ENCODE measurements at regions not wholly inside any gene's neighbourhood (a gene's known extent, or its start where the extent isn't known, plus 50 kb on each side); places are given as distances from the start of the nearest gene placed in this dataset.

- no peak for FAIRE-seq
- TF ChIP-seq PAX5 (IDR thresholded peaks at IDR 0.05; ENCODE audit: insufficient read depth, low read length, severe bottlenecking) = no peak
- TF ChIP-seq TAF1 (IDR thresholded peaks at IDR 0.05; ENCODE audit: low read depth, low read length) = no peak
- TF ChIP-seq POU2F2 (IDR thresholded peaks at IDR 0.05; ENCODE audit: low read depth, low read length) = no peak
- TF ChIP-seq POLR2A (IDR thresholded peaks at IDR 0.05; ENCODE audit: low read depth, low read length) = no peak
- no peak for TF ChIP-seq POLR2AphosphoS5 (IDR thresholded peaks at IDR 0.05; ENCODE audit: low read depth, low read length)
- no peak for TF ChIP-seq SPI1 (IDR thresholded peaks at IDR 0.05; ENCODE audit: low read depth, low read length)
- no peak for DNase-seq (ENCODE audit: insufficient read length, low spot score)
Observed at GRCh38 chr2:7476371-7476770, 559.2 kb downstream of the RNF144A start.

GRCh38 chr2:7479603-7480002, 562.4 kb downstream of the RNF144A start:
- no peak for TF ChIP-seq TAF1 (IDR thresholded peaks at IDR 0.05; ENCODE audit: low read depth, low read length)
- no peak for TF ChIP-seq POLR2AphosphoS5 (IDR thresholded peaks at IDR 0.05; ENCODE audit: low read depth, low read length)
- TF ChIP-seq SPI1 (IDR thresholded peaks at IDR 0.05; ENCODE audit: low read depth, low read length) = no peak
- TF ChIP-seq POLR2A (IDR thresholded peaks at IDR 0.05; ENCODE audit: low read depth, low read length) = no peak
- no peak for TF ChIP-seq POU2F2 (IDR thresholded peaks at IDR 0.05; ENCODE audit: low read depth, low read length)
- no peak for TF ChIP-seq PAX5 (IDR thresholded peaks at IDR 0.05; ENCODE audit: insufficient read depth, low read length, severe bottlenecking)
- FAIRE-seq (no peak), DNase-seq (ENCODE audit: insufficient read length, low spot score) (no peak)

- DNase-seq (ENCODE audit: insufficient read length, low spot score) (no peak), FAIRE-seq (no peak)
- no peak for TF ChIP-seq TAF1 (IDR thresholded peaks at IDR 0.05; ENCODE audit: low read depth, low read length)
- no peak for TF ChIP-seq SPI1 (IDR thresholded peaks at IDR 0.05; ENCODE audit: low read depth, low read length)
- TF ChIP-seq POU2F2 (IDR thresholded peaks at IDR 0.05; ENCODE audit: low read depth, low read length) = no peak
- no peak for TF ChIP-seq POLR2A (IDR thresholded peaks at IDR 0.05; ENCODE audit: low read depth, low read length)
- no peak for TF ChIP-seq POLR2AphosphoS5 (IDR thresholded peaks at IDR 0.05; ENCODE audit: low read depth, low read length)
- TF ChIP-seq PAX5 (IDR thresholded peaks at IDR 0.05; ENCODE audit: insufficient read depth, low read length, severe bottlenecking) = no peak
Observed at GRCh38 chr2:7480431-7480830, 563.2 kb downstream of the RNF144A start.

GRCh38 chr2:7490672-7491071, 573.5 kb downstream of the RNF144A start:
- TF ChIP-seq POU2F2 (IDR thresholded peaks at IDR 0.05; ENCODE audit: low read depth, low read length) (no peak), TAF1 (IDR thresholded peaks at IDR 0.05; ENCODE audit: low read depth, low read length) (no peak), SPI1 (IDR thresholded peaks at IDR 0.05; ENCODE audit: low read depth, low read length) (no peak), POLR2AphosphoS5 (IDR thresholded peaks at IDR 0.05; ENCODE audit: low read depth, low read length) (no peak), PAX5 (IDR thresholded peaks at IDR 0.05; ENCODE audit: insufficient read depth, low read length, severe bottlenecking) (no peak), POLR2A (IDR thresholded peaks at IDR 0.05; ENCODE audit: low read depth, low read length) (no peak)
- no peak for DNase-seq (ENCODE audit: insufficient read length, low spot score)
- no peak for FAIRE-seq

GRCh38 chr2:7492719-7493118, 575.5 kb downstream of the RNF144A start:
- FAIRE-seq (no peak), DNase-seq (ENCODE audit: insufficient read length, low spot score) (no peak)
- no peak for TF ChIP-seq POU2F2 (IDR thresholded peaks at IDR 0.05; ENCODE audit: low read depth, low read length)
- TF ChIP-seq SPI1 (IDR thresholded peaks at IDR 0.05; ENCODE audit: low read depth, low read length) = no peak
- no peak for TF ChIP-seq POLR2A (IDR thresholded peaks at IDR 0.05; ENCODE audit: low read depth, low read length)

GRCh38 chr2:7497178-7497577, 580.0 kb downstream of the RNF144A start:
- DNase-seq (ENCODE audit: insufficient read length, low spot score) (no peak), FAIRE-seq (no peak)
- TF ChIP-seq POLR2A (IDR thresholded peaks at IDR 0.05; ENCODE audit: low read depth, low read length) (no peak), PAX5 (IDR thresholded peaks at IDR 0.05; ENCODE audit: insufficient read depth, low read length, severe bottlenecking) (no peak), SPI1 (IDR thresholded peaks at IDR 0.05; ENCODE audit: low read depth, low read length) (no peak), POU2F2 (IDR thresholded peaks at IDR 0.05; ENCODE audit: low read depth, low read length) (no peak), POLR2AphosphoS5 (IDR thresholded peaks at IDR 0.05; ENCODE audit: low read depth, low read length) (no peak), TAF1 (IDR thresholded peaks at IDR 0.05; ENCODE audit: low read depth, low read length) (no peak)

- DNase-seq (ENCODE audit: insufficient read length, low spot score) = no peak
Observed at GRCh38 chr2:7499018-7499417, 581.8 kb downstream of the RNF144A start.

GRCh38 chr2:7502336-7502735, 585.1 kb downstream of the RNF144A start:
- FAIRE-seq = no peak
- no peak for DNase-seq (ENCODE audit: insufficient read length, low spot score)
- TF ChIP-seq SPI1 (IDR thresholded peaks at IDR 0.05; ENCODE audit: low read depth, low read length) (no peak), TAF1 (IDR thresholded peaks at IDR 0.05; ENCODE audit: low read depth, low read length) (no peak), POLR2A (IDR thresholded peaks at IDR 0.05; ENCODE audit: low read depth, low read length) (no peak), POLR2AphosphoS5 (IDR thresholded peaks at IDR 0.05; ENCODE audit: low read depth, low read length) (no peak), POU2F2 (IDR thresholded peaks at IDR 0.05; ENCODE audit: low read depth, low read length) (no peak), PAX5 (IDR thresholded peaks at IDR 0.05; ENCODE audit: insufficient read depth, low read length, severe bottlenecking) (no peak)

More at GRCh38 chr2:7499018-7499417, 581.8 kb downstream of the RNF144A start:
- no peak for FAIRE-seq
- TF ChIP-seq POLR2A (IDR thresholded peaks at IDR 0.05; ENCODE audit: low read depth, low read length) = no peak
- no peak for TF ChIP-seq POU2F2 (IDR thresholded peaks at IDR 0.05; ENCODE audit: low read depth, low read length)
- TF ChIP-seq POLR2AphosphoS5 (IDR thresholded peaks at IDR 0.05; ENCODE audit: low read depth, low read length) = no peak
- TF ChIP-seq PAX5 (IDR thresholded peaks at IDR 0.05; ENCODE audit: insufficient read depth, low read length, severe bottlenecking) = no peak
- TF ChIP-seq TAF1 (IDR thresholded peaks at IDR 0.05; ENCODE audit: low read depth, low read length) = no peak
- TF ChIP-seq SPI1 (IDR thresholded peaks at IDR 0.05; ENCODE audit: low read depth, low read length) = no peak

- FAIRE-seq = no peak
- TF ChIP-seq POLR2A (IDR thresholded peaks at IDR 0.05; ENCODE audit: low read depth, low read length) (no peak), POU2F2 (IDR thresholded peaks at IDR 0.05; ENCODE audit: low read depth, low read length) (no peak), PAX5 (IDR thresholded peaks at IDR 0.05; ENCODE audit: insufficient read depth, low read length, severe bottlenecking) (no peak), POLR2AphosphoS5 (IDR thresholded peaks at IDR 0.05; ENCODE audit: low read depth, low read length) (no peak), SPI1 (IDR thresholded peaks at IDR 0.05; ENCODE audit: low read depth, low read length) (no peak), TAF1 (IDR thresholded peaks at IDR 0.05; ENCODE audit: low read depth, low read length) (no peak)
- no peak for DNase-seq (ENCODE audit: insufficient read length, low spot score)
Observed at GRCh38 chr2:7508296-7508943, 591.2 kb downstream of the RNF144A start.

- FAIRE-seq = no peak
- no peak for DNase-seq (ENCODE audit: insufficient read length, low spot score)
- no peak for TF ChIP-seq PAX5 (IDR thresholded peaks at IDR 0.05; ENCODE audit: insufficient read depth, low read length, severe bottlenecking)
- no peak for TF ChIP-seq TAF1 (IDR thresholded peaks at IDR 0.05; ENCODE audit: low read depth, low read length)
Observed at GRCh38 chr2:7510353-7510752, 593.1 kb downstream of the RNF144A start.

All from GM12891 (cell line).